ENCODE measurements at regions not wholly inside any gene's neighbourhood (a gene's known extent, or its start where the extent isn't known, plus 50 kb on each side); places are given as distances from the start of the nearest gene placed in this dataset.
"Not testable (repeated sequence)": the region's sequence is repeated elsewhere in the genome, so short reads cannot be mapped to it uniquely, and the experiment has no call there.

DNA sequence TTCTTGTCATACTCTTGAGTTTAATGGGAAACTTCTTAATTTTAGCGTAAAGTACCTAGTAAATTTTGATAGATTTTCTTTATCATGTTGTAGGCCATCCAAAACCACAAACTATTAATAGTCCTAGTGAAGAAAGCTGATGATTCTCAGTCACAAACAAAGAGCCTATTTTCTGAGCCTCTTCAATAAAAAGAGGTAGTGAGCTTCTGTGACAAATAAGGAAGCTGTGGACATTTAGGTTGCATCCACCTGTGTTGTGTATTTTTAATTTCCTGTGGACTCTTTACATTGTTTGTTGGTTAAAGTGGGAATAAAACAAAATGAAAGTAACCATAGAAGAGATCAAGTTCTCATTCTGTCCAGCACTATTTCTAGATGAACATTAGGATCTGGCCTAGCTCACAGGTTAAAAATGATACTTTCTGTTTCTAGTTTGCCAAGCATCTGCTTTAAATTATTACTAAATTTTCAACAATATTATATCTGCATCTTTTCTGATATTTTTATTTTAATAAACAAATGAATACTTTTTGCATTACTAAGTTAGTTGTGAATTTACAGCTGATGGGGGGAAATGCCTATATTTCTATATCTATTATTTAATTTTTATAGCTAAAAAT is 702.2 kb upstream of the ADGRL4 start:
- H3K9me3 ChIP-seq, result no peaks in the 10 kb centered on the region
- no peak for TF ChIP-seq CTCF (IDR thresholded peaks at IDR 0.05)
- no peak for TF ChIP-seq POLR2A (IDR thresholded peaks at IDR 0.05)
- H3K27me3 ChIP-seq, result no peaks in the 10 kb centered on the region
- DNase-seq, result no peak
- H3K4me1 ChIP-seq, result no peaks in the 10 kb centered on the region
- no peaks in the 10 kb centered on the region for H3K36me3 ChIP-seq
- no peak overlapping the region for H3K27ac ChIP-seq
- H3K4me3 ChIP-seq, result no peak overlapping the region

GRCh38 chr1:79705218-79705617 is 698.7 kb upstream of the ADGRL4 start:
- TF ChIP-seq POLR2A (IDR thresholded peaks at IDR 0.05) (no peak), CTCF (IDR thresholded peaks at IDR 0.05) (no peak)
- H3K4me3 ChIP-seq, result no peak overlapping the region
- no peak for DNase-seq
- H3K4me1 ChIP-seq, result no peaks in the 10 kb centered on the region
- no peaks in the 10 kb centered on the region for H3K9me3 ChIP-seq
- no peaks in the 10 kb centered on the region for H3K27me3 ChIP-seq
- H3K27ac ChIP-seq, result no peak overlapping the region
- no peaks in the 10 kb centered on the region for H3K36me3 ChIP-seq

DNA sequence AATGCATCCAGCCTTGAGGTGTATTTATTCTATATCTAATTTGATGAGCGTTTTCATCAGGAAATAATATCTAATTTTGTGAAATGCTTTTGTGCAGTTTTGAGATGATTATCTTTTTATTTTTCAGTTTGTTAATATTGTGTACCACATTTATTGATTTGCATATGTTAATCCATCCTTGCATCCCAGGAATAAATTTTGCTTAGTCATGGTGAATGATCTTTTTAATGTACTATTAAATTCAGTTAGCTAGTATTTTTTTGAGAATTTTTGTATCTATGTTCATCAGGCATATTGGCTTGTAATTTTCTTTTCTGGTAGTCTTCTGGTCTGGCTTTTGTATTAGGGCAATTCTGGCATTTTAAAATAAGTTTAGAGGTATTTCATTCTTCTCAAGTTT is 697.5 kb upstream of the ADGRL4 start:
- Histone ChIP-seq H3K4me1 (no peaks in the 10 kb centered on the region), H3K4me3 (no peak overlapping the region), H3K9me3 (no peaks in the 10 kb centered on the region), H3K27ac (no peak overlapping the region), H3K36me3 (no peaks in the 10 kb centered on the region), H3K27me3 (no peaks in the 10 kb centered on the region)
- DNase-seq, result no peak
- TF ChIP-seq POLR2A (IDR thresholded peaks at IDR 0.05), result no peak
- no peak for TF ChIP-seq CTCF (IDR thresholded peaks at IDR 0.05)

DNA sequence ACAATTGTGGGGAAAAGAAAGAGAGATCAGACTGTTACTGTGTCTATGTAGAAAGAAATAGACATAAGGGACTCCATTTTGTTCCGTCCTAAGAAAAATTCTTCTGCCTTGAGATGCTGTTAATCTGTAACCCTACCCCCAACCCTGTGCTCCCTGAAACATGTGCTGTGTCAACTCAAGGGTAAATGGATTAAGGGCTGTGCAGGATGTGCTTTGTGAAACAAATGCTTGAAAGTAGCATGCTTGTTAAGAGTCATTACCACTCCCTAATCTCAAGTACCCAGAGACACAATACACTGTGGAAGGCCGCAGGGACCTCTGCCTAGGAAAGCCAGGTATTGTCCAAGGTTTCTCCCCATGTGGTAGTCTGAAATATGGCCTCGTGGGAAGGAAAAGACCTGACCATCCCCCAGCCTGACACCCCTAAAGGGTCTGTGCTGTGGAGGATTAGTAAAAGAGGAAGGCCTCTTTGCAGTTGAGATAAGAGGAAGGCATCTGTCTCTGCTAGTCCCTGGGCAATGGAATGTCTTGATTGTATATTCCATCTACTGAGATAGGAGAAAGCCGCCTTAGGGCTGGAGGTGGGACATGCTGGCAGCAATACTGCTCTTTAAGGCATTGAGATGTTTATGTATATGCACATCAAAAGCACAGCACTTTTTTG is 695.9 kb upstream of the ADGRL4 start:
- not testable (repeated sequence) for DNase-seq, H3K27me3 ChIP-seq, H3K27ac ChIP-seq, H3K4me1 ChIP-seq, H3K36me3 ChIP-seq, H3K9me3 ChIP-seq, H3K4me3 ChIP-seq

- no peak for DNase-seq
- TF ChIP-seq CTCF (IDR thresholded peaks at IDR 0.05), result no peak
- TF ChIP-seq POLR2A (IDR thresholded peaks at IDR 0.05), result no peak
- H3K27ac ChIP-seq, result no peak overlapping the region
- H3K9me3 ChIP-seq, result no peaks in the 10 kb centered on the region
- no peak overlapping the region for H3K4me3 ChIP-seq
- no peaks in the 10 kb centered on the region for H3K4me1 ChIP-seq
- no peaks in the 10 kb centered on the region for H3K36me3 ChIP-seq
- H3K27me3 ChIP-seq, result no peaks in the 10 kb centered on the region
Observed at GRCh38 chr1:79695138-79695537, 688.6 kb upstream of the ADGRL4 start.

DNA sequence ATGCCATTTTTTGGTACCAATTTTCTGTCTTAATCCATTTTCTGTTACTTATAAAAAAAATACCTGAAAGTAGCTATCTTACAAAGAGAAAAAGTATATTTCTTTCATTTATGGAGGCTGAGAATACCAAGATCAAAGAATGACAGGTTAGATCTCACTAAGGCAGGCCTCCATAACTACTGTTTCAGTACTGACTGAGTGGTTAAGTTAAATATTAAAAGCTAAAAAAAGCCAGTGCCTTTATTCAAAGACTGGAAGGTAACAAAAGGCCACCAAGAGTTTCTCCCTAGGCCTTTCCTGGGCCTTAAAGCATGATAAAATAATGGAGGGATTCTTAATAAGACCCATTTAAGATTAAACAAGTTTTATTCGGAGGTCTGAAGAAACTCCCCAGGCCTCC is 687.7 kb upstream of the ADGRL4 start:
- Histone ChIP-seq H3K4me3 (no peak overlapping the region), H3K27me3 (no peaks in the 10 kb centered on the region), H3K9me3 (no peaks in the 10 kb centered on the region), H3K4me1 (no peaks in the 10 kb centered on the region), H3K36me3 (no peaks in the 10 kb centered on the region), H3K27ac (no peak overlapping the region)
- TF ChIP-seq POLR2A (IDR thresholded peaks at IDR 0.05) (no peak), CTCF (IDR thresholded peaks at IDR 0.05) (no peak)
- no peak for DNase-seq
